ENCODE measurements at regions not wholly inside any gene's neighbourhood (a gene's known extent, or its start where the extent isn't known, plus 50 kb on each side); places are given as distances from the start of the nearest gene placed in this dataset.

- no peak for TF ChIP-seq CTCF (conservative IDR thresholded peaks at IDR 0.05; ENCODE audit: low read depth)
- H3K27ac ChIP-seq = no peak overlapping the region
- ChIA-PET POLR2A (ENCODE audit: low non-redundant PET) (no interaction called here), CTCF (no interaction called here)
- DNase-seq (ENCODE audit: low spot score) = no peak
Observed at GRCh38 chr6:19180348-19181072, 656.7 kb upstream of the ID4 start.

- no peak for TF ChIP-seq CTCF (conservative IDR thresholded peaks at IDR 0.05; ENCODE audit: low read depth)
- no peak for DNase-seq (ENCODE audit: low spot score)
- no peak overlapping the region for H3K27ac ChIP-seq
- POLR2A ChIA-PET (ENCODE audit: low non-redundant PET) = no interaction called here
- CTCF ChIA-PET = no interaction called here
Observed at GRCh38 chr6:19181211-19181610, 656.0 kb upstream of the ID4 start.

GRCh38 chr6:19193624-19194023 lies 643.5 kb upstream of the ID4 start:
- TF ChIP-seq CTCF (conservative IDR thresholded peaks at IDR 0.05; ENCODE audit: low read depth) = no peak
- ChIA-PET CTCF (no interaction called here), POLR2A (ENCODE audit: low non-redundant PET) (no interaction called here)
- H3K27ac ChIP-seq = no peak overlapping the region
- DNase-seq (ENCODE audit: low spot score) = no peak

- no peak for DNase-seq (ENCODE audit: low spot score)
- H3K27ac ChIP-seq = no peak overlapping the region
- no peak for TF ChIP-seq CTCF (conservative IDR thresholded peaks at IDR 0.05; ENCODE audit: low read depth)
- ChIA-PET CTCF (interaction anchor here (0.6 kb wide), 1 partner anchor 666 kb away, joined by 3 read pairs; no protein-coding TSS in a partner anchor), POLR2A (ENCODE audit: low non-redundant PET) (no interaction called here)
Observed at GRCh38 chr6:19204445-19204844, 632.7 kb upstream of the ID4 start.

- no peak overlapping the region for H3K27ac ChIP-seq
- TF ChIP-seq CTCF (conservative IDR thresholded peaks at IDR 0.05; ENCODE audit: low read depth) = no peak
- no peak for DNase-seq (ENCODE audit: low spot score)
- POLR2A ChIA-PET (ENCODE audit: low non-redundant PET) = no interaction called here
- CTCF ChIA-PET = no interaction called here
Observed at GRCh38 chr6:19205076-19205475, 632.1 kb upstream of the ID4 start.

GRCh38 chr6:19209202-19209601 lies 628.0 kb upstream of the ID4 start:
- ChIA-PET CTCF (no interaction called here), POLR2A (ENCODE audit: low non-redundant PET) (no interaction called here)
- no peak overlapping the region for H3K27ac ChIP-seq
- no peak for DNase-seq (ENCODE audit: low spot score)
- TF ChIP-seq CTCF (conservative IDR thresholded peaks at IDR 0.05; ENCODE audit: low read depth) = no peak

All from RWPE1 (cell line).